ENCODE measurements at regions not wholly inside any gene's neighbourhood (a gene's known extent, or its start where the extent isn't known, plus 50 kb on each side); places are given as distances from the start of the nearest gene placed in this dataset.
"Not testable (repeated sequence)": the region's sequence is repeated elsewhere in the genome, so short reads cannot be mapped to it uniquely, and the experiment has no call there.

- not testable (repeated sequence) for DNase-seq
Observed at GRCh38 chr4:188438391-188438824, 299.2 kb downstream of the TRIML1 start.

DNA sequence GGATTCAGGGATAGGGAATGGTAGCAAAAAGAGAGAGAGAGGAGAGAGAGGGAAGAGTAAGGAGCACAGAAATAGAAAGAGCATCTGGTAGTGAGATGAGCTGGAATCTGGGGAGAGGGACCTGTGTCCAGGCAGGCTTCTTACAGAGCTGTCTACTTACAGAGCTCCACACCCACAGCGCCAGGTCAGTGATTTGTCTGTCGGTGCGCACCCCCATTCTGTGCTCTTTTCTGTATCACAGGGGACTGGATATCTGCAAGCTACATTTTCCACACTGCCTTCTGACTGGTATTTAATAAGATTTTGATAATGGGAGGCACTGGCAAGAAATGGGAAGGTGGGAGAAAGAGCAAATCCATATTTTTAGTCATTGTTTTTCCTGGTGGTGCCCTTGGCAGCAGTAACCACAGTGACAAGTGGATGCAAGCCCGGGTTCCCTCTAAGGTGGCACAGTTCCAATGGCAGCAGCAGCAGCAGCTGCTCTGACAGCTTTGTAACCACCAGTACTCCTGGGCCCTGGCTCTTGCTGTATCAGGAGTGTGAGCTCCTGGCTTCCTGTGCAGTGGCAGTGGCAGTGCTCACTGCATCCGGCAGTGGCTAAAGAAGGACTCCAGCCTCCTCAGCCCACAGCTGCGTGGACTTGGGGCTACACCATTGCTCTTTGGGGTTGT lies 300.5 kb downstream of the TRIML1 start:
- no peak for DNase-seq

DNA sequence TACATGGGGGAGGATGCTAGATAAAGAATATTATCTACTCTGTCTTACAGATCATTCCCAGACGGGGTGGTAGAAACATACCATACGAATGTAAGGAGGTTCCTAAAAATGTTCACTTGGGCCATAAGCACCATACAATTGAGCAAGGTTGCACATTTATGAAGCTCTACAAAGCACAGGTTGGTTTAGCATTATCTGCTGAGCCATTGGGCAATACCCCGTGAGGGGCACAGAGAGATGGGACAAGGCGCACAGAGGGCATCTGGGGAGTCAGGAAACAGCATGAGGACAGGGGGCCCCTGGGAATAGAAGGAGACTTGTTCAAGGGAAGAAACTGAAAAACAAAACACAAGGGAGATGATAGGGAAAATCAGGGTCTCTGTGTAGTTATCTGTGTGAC lies 305.3 kb downstream of the TRIML1 start:
- DNase-seq = no peak

GRCh38 chr4:188448996-188449395 lies 309.8 kb downstream of the TRIML1 start:
- not testable (repeated sequence) for DNase-seq

DNA sequence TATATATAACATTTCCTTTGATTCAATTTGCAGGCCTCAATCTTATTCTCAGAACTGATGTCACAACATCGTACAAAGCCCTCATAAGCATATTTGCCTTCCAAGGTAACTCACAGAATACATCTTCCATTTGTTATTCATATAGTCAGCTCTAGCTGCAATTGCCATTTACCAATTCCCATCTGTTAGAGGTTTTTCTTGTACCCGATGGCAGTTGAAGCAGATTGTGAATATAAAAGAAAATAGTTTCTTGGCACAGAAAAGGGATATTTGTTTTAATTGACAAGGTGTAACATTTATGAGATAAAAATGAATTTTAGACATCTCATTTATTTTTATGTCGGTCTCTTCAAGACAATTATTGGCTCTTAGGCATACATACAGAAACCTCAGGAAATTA lies 311.3 kb downstream of the TRIML1 start:
- DNase-seq = no peak

DNA sequence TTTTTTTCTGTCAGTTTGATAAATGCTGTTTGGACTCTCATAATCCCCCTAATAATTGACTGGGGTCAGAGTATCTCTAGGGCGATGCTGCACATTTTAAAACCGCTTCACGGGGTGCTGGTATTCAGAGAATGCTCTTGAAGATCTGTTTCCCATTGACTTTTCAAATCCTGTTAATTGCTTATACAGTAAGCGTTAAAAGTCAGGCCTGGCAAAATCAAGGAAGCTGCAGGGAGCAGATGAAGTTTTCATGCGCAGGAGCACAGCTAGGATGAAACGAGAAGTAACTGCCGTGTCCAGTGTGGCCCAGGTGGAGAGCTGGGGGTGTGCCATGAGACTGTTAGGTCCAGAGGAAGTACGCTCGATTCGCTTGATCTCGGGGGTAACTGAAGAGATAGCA lies 312.9 kb downstream of the TRIML1 start:
- DNase-seq = no peak

GRCh38 chr4:188454575-188454974 lies 315.3 kb downstream of the TRIML1 start:
- DNase-seq = no peak

DNA sequence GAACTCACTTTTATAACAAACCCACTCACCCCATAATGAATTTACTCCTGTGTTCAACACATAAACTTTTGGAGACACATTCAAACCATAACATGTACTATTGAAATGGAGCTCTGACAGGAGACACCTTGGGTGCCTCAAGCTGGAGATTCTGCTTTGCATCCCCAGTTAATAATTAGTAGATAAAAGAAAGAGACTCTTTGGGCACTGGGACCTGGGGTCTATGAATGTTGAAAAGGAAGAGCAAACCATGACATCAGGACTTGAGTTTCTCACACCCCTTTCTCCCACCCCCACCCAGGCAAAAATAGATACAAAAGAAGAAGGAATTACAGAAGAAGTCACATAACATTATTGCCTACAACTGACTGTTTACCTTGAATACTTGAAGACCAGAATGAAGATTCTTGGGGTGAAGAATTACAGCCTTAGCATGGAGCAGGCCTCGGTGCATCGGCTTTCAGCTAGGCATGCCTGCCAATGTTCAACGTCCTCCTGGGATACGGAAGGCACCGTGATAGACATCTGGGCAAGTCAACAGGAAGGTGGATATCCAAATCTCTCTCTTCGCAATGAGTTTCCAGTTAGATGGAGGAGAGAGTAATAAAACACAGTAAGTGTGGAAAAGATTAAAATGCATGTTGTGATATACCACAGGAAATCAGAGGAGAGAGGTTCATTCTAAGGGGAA lies 316.0 kb downstream of the TRIML1 start:
- DNase-seq = no peak

- no peak for DNase-seq
Observed at GRCh38 chr4:188459381-188459780, 320.1 kb downstream of the TRIML1 start.

DNA sequence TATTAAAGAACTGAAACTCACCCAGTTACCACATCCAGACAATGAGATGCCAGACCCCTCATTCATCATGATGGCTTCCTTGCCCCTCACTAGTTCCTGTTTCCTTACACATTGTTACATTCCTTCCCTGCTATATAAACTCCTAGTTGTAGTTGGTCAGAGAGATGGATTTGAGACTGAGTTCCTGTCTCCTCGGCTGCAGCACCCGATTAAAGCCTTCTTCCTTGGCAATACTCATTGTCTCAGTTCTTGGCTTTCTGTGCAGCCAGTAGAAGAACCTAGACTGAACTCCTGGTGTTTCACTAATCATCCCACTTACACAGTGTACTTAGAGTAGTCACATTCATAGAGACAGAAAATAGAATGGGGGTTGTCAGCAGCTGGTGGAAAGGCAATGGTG lies 324.7 kb downstream of the TRIML1 start:
- DNase-seq = no peak

DNA sequence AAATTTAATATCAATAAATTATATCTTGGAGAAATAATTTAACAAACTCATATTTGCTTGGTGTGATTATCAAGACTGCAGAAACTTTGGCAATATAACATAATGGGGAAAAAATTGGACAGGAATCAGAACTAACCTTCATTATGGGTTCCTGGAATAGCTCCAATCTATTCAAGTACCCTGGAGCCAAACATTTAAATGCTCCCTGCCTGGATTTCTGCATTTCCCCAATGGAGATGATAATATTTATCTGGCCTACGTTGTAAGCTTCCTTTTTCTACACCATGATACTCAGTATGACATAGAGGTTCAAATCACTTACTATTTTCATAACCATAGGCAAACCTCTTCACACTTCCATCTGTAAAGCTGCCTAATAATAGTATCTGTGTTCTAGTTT lies 326.8 kb downstream of the TRIML1 start:
- no peak for DNase-seq

DNA sequence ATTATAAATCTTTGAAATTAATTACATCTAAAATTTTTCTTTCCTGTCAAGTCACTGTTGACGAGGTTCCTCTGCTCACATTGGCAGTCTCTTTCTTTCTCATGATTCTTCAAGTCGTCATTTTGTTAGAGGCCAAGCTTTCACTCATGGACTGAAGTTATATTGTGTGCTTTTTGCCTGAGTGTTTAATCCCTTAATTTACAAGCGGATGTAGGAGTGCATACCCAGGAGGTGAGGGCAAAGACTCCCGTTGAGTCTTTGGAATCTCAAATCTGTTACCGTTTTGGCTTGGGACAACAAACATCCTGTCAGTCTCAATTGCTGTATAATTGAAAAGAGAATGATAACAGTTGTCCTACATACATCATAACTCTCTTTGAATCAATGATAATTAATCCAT lies 345.0 kb downstream of the TRIML1 start:
- no peak for DNase-seq

DNA sequence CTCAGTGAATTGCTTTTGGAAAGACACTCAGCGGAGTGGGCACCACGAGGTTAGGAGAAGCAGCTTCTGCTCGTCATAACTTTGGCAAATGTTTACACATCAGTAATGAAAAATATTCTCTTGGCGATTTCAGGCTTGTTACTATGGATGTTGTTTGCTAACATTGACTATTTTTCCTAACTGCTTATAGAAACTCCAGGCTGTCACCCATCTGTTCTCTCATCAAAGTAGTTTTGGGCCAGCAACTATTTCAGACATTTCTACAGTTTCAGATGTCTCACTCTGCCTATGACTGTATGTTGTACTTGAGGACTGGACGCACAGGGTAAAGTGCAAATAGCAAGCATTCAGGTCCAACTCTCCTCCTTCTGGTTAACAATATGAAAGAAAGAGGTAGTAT lies 346.7 kb downstream of the TRIML1 start:
- DNase-seq = no peak

GRCh38 chr4:188492886-188493285 lies 353.6 kb downstream of the TRIML1 start:
- DNase-seq = no peak

GRCh38 chr4:188495169-188495568 lies 355.9 kb downstream of the TRIML1 start:
- no peak for DNase-seq

GRCh38 chr4:188511431-188511830 lies 372.2 kb downstream of the TRIML1 start:
- no peak for DNase-seq

GRCh38 chr4:188532751-188533150 lies 393.5 kb downstream of the TRIML1 start:
- DNase-seq = no peak

DNA sequence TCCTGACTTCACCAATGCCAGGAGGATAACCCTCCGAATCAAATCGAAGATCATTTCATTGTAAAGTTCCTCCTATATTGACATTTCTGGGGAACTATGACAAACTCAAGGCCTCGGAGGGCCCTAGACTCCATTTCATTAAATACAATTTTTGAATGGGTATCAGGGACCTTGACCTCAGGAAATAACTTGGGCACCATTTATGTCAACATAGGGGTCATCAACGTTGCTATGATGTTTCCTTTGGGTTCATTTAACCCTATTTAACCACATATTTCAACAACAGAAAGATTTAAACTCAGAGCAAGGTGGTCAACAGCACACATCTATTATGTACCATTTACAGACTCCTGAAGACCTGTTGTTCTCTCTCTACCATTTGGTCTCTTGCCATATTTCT lies 395.1 kb downstream of the TRIML1 start:
- DNase-seq = no peak

- no peak for DNase-seq
Observed at GRCh38 chr4:188534917-188535316, 395.7 kb downstream of the TRIML1 start.

DNA sequence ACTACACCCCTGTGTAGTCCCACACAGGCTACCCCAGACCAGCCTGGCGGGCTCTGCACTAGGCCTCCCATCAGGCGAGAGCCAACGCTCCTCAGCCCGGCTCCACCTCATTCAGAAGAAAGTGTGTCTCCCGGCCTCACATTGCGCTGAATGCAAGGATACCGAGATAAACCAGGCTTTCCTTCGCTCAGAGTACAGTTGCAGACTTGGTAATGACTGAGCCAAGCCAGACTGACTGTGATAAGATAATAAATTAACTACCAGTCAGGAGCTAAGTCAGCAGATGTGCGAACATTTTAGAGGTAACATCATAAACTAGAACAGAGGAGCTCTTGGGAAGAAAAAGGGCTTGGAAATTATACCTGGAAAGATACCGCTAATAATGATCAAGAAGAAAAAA lies 397.6 kb downstream of the TRIML1 start:
- DNase-seq = no peak

DNA sequence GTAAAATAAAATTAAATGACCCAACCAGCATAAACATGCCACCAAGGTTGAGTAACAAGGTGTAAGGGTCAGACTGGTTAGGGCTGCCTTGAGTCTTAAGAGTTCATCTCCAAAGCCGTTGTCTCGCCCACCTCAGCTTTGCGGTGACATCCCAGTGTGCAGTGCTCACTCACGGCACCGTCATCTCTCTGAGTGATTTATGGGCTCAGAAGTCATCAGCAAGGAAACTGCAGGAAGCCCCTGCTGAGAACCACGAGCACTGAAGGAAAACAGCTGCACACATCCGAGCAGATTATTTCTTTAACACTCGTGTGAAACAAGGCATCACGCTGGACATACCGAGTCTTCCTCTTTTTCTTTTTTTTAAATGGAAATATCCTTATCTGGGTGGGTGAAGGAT lies 411.1 kb downstream of the TRIML1 start:
- DNase-seq = no peak

DNA sequence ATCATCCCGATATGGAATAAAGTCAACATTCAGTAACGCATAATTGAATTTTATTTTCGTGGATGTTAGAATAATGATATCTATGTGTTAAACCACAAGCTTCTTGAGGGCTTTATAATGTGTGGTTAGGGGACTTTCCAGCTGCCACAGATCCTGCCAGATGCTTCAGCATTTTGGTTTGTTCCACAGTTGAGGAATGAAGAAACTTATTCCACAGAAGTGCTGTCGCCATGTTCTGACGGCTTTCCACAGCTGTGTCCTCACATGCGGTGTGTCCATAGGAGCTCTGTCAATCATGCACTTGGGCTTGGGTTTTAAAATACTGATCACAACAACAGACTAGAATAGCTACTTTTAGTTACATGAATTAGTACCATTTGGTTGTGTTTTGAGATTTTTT lies 411.9 kb downstream of the TRIML1 start:
- DNase-seq = no peak

- DNase-seq = no peak
Observed at GRCh38 chr4:188552741-188553275, 413.6 kb downstream of the TRIML1 start.

DNA sequence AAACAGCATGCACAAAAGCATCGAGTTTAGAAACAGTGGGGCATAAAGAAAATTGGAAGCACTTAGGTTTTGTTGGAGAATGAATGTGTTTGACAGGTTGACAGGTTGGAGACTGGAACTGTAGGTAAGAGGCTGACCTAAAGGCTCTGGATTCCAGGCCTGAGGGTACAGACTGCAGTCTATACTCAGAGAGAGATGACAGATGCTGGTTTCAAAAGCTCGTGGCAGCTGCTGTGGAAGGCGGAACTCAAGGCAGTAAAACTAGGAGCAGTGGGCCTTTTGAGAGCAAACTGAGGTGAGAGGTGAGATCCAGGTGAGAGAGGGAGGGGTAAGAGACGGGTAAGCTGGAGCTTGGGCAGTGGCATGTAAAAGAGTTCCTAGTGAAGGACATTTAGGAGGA lies 415.2 kb downstream of the TRIML1 start:
- DNase-seq = no peak

DNA sequence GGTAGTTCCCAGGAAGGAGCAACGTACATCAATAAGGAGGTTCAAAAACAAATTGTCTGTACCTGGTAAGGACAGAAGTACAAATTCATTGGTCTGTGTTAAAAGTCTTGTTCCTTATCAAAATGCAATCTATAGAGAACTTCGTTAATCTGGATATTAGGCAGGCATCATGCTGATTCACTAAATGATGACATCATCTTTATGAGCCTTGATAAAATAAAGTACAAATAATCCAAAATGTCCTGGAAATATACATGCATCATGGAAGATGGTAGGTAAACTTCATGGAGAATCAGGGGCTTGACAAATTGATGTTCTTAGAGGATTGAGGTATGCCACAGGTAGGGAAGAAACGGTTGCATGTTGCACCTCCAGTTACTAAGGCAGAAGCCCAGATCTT lies 433.9 kb downstream of the TRIML1 start:
- no peak for DNase-seq

All from CD4-positive, alpha-beta T cell treated with Interleukin-15 for 1 hour (primary cell).